HepG2 (cell line): ENCODE measurements at regions not wholly inside any gene's neighbourhood (a gene's known extent, or its start where the extent isn't known, plus 50 kb on each side); places are given as distances from the start of the nearest gene placed in this dataset.

Experiments used
- ATAC-seq: fragments of 200-7000 bp; cut with Tn5 transposase; 3 replicates; pipeline ENCODE4 v1.9.1; 2020; ENCODE audit warnings: mild to moderate bottlenecking, moderate library complexity
- BruUV-seq: library from RNA; stranded (reverse); fragments of 400-500 nt; replicated peaks from 2 replicates; lab custom pipeline; 2021; lab: Mats Ljungman, UMichigan
- CTCF ChIA-PET: fragments of 300-600 bp; formaldehyde crosslinking; extraction: SDS; loops from one replicate; lab custom pipeline; 2021; ENCODE audit warnings: low total read pairs, inconsistent platforms, low intra/inter-chr PET ratio; lab: Yijun Ruan, JAX
- POLR2A ChIA-PET: fragments of 350-600 bp; sonication (Branson Sonifier 250); formaldehyde crosslinking; loops from one replicate; lab custom pipeline; 2020; ENCODE audit warnings: antibody characterized with exemption, inconsistent platforms; lab: Yijun Ruan, JAX
- DNase-seq: peaks from one replicate; pipeline ENCODE4 v3.0.0-alpha.2; 2015; ENCODE audit warnings: low spot score
- FAIRE-seq: peaks from 3 replicates; lab custom pipeline; 2011; peaks lifted over from hg19 to GRCh38; lab: Jason Lieb, UNC
- H2AFZ ChIP-seq: one replicate; pipeline ENCODE4 v1.6.1; 2011; ENCODE audit warnings: low read length, inconsistent platforms
- H3K27ac ChIP-seq: fragments of 300-600 bp; 3 replicates; pipeline ENCODE4 v1.8.0; 2011; ENCODE audit warnings: mixed run types, mild to moderate bottlenecking, mixed read lengths, low read length, inconsistent platforms; ENCODE audit not compliant: insufficient read depth; ENCODE audit errors: extremely low read length
- H3K27me3 ChIP-seq, 2 experiments: fragments of 200-600 bp in 1 of 2; 2 replicates in 1 of 2; 3 replicates in 1 of 2; pipeline versions ENCODE4 v1.6.0 to v1.8.0; 2011; ENCODE audit warnings: low read length in 2 of 2, mild to moderate bottlenecking in 2 of 2, moderate library complexity in 2 of 2, inconsistent platforms in 1 of 2; ENCODE audit not compliant: insufficient read depth in 2 of 2, control insufficient read depth in 1 of 2
- H3K36me3 ChIP-seq, 2 experiments: fragments of 200-600 bp in 1 of 2; replicated peaks in 1 of 2; 2 replicates in 1 of 2; 3 replicates in 1 of 2; pipeline versions ENCODE4 v1.5.1 to v1.8.0; 2011; ENCODE audit warnings: low read length in 2 of 2, inconsistent platforms in 1 of 2; ENCODE audit not compliant: insufficient read depth in 2 of 2, control insufficient read depth in 1 of 2
- H3K4me1 ChIP-seq: 2 replicates; pipeline ENCODE4 v1.5.1; 2012; ENCODE audit warnings: low read length, inconsistent platforms; ENCODE audit not compliant: insufficient read depth
- H3K4me2 ChIP-seq: 2 replicates; pipeline ENCODE4 v1.6.0; 2011; ENCODE audit warnings: low read depth, low read length, inconsistent platforms
- H3K4me3 ChIP-seq, 3 experiments: fragments of 200-600 bp in 1 of 3; sonication (generic), shearing (Covaris generic) in 1 of 3; replicated peaks in 1 of 3; 2 replicates each; pipeline ENCODE4 v1.5.1; 2011 to 2016; ENCODE audit warnings: low read length in 3 of 3, inconsistent platforms in 2 of 3, low read depth in 2 of 3, mild to moderate bottlenecking in 2 of 3, control low read depth in 1 of 3, mixed read lengths in 1 of 3; ENCODE audit not compliant: insufficient read depth in 1 of 3
- H3K79me2 ChIP-seq: one replicate; pipeline ENCODE4 v1.6.1; 2011; ENCODE audit warnings: low read length, inconsistent platforms; ENCODE audit not compliant: insufficient read depth
- H3K9ac ChIP-seq: 2 replicates; pipeline ENCODE4 v1.6.0; 2011; ENCODE audit warnings: mild to moderate bottlenecking, low read depth, low read length, inconsistent platforms; ENCODE audit not compliant: insufficient read depth
- H3K9me3 ChIP-seq: 2 replicates; pipeline ENCODE4 v1.5.1; 2012; ENCODE audit warnings: mild to moderate bottlenecking, low read length
- H4K20me1 ChIP-seq: 2 replicates; pipeline ENCODE4 v1.6.0; 2011; ENCODE audit warnings: inconsistent platforms, mild to moderate bottlenecking, low read length, moderate library complexity; ENCODE audit not compliant: insufficient read depth
- FOSL2 ChIP-seq: sonication (generic); formaldehyde crosslinking; IDR thresholded peaks from 2 replicates; pipeline ENCODE4 v1.4.0; 2020; ENCODE audit warnings: missing genetic modification reagents
- HMG20B ChIP-seq: conservative IDR thresholded peaks from 2 replicates; pipeline ENCODE4 v1.6.1; 2016; ENCODE audit warnings: missing genetic modification reagents, missing compliant biosample characterization
- ZMYM3 ChIP-seq: sonication (generic); formaldehyde crosslinking; IDR thresholded peaks from 2 replicates; pipeline ENCODE4 v1.5.1; 2020; ENCODE audit warnings: mild to moderate bottlenecking, missing genetic modification reagents
- ZNF230 ChIP-seq: sonication (generic); formaldehyde crosslinking; IDR thresholded peaks from 2 replicates; pipeline ENCODE4 v1.4.0; 2020; ENCODE audit warnings: mild to moderate bottlenecking, missing genetic modification reagents
- ZNF720 ChIP-seq: sonication (generic); formaldehyde crosslinking; IDR thresholded peaks from 2 replicates; pipeline ENCODE4 v1.4.0; 2020; ENCODE audit warnings: missing genetic modification reagents
- WGBS: methylation state at CpG from one replicate; pipeline ENCODE4 v1.1.6; 2017; ENCODE audit warnings: low lambda C conversion rate; 5-methylcytosine and 5-hydroxymethylcytosine counted together
- in situ Hi-C: cut with HindIII; loops from 2 replicates; pipeline ENCODE4 v1.10.0; 2017; ENCODE audit warnings: low pct_unique_long_range_greater_than_20kb; ENCODE audit not compliant: extremely low pct_ligation_motif_present
- intact Hi-C: fragments of 100-400 bp; cut with micrococcal nuclease; formaldehyde crosslinking; loops from one replicate; pipeline ENCODE4 v1.10.0; 2022; ENCODE audit not compliant: unreplicated experiment
- TF ChIP-seq, protein P1 (sequence below): sonication (generic); formaldehyde crosslinking; IDR thresholded peaks from 2 replicates; pipeline ENCODE4 v1.8.0; 2022; ENCODE audit warnings: missing genetic modification reagents, low read depth, mild to moderate bottlenecking, borderline replicate concordance
- TF ChIP-seq, protein P2 (sequence below): sonication (generic); formaldehyde crosslinking; IDR thresholded peaks from 2 replicates; pipeline ENCODE4 v1.4.0; 2020; ENCODE audit warnings: missing genetic modification reagents, mild to moderate bottlenecking, borderline replicate concordance
- TF ChIP-seq, protein P3 (sequence below): IDR thresholded peaks from 2 replicates; pipeline ENCODE4 v1.6.1; 2012; ENCODE audit warnings: inconsistent platforms
- TF ChIP-seq, protein P4 (sequence below): sonication (generic); formaldehyde crosslinking; IDR thresholded peaks from 2 replicates; pipeline ENCODE4 v1.4.0; 2020; ENCODE audit warnings: missing genetic modification reagents
- TF ChIP-seq, protein P5 (sequence below): sonication (generic); formaldehyde crosslinking; IDR thresholded peaks from 2 replicates; pipeline ENCODE4 v1.4.0; 2020; ENCODE audit warnings: missing genetic modification reagents, borderline replicate concordance

DNA sequence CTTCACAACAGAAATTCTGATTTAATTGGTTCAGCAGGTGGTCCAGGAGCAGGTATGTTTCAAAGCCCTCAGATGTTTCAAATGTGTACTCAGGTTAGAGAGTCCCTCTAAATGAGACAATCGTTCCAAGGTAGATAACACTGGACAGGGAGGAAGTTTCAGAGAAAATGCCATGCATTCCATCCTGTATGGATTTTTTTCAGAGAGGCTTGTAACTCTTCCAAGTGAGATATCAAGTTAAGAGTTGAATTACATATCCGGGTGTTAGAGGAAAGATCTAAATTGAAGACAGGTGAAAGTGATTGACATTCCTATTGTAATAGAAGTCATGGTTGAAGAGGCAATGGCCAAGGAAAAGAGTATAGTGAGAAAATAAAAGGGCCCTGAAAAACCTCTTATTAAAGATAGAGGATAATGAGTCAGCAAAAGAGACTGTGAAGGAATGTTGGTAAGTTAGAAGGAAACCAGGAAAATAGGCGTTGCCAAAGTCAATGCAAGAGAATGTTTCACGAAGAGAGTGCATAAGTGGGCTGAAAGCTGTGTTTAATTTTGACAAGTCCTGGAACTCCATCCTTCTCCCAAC is 105.8 kb downstream of the BMP4 start:
- Histone ChIP-seq H3K4me3 (peak overlapping the region in 2 of 3 experiments; percentile 14 to 52; a peak in 2 of 6 replicates), H3K4me1 (peaks cover 82% of the 10 kb centered on the region), H4K20me1 (no peaks in the 10 kb centered on the region), H3K27me3 (no peaks in the 10 kb centered on the region), H3K9me3 (no peaks in the 10 kb centered on the region), H3K9ac (peak overlapping the region; percentile 67), H2AFZ (no peak overlapping the region), H3K27ac (peak overlapping the region; percentile 85), H3K4me2 (peak overlapping the region; percentile 65), H3K79me2 (peaks cover 2% of the 10 kb centered on the region), H3K36me3 (no peaks in the 10 kb centered on the region)
- ATAC-seq (peak; percentile 87), DNase-seq (peak; percentile 91), FAIRE-seq (peak; percentile 75)
- no TSS peak for BruUV-seq
- ChIA-PET CTCF (no interaction called here), POLR2A (interaction anchor here (0.8 to 2.2 kb wide), 6 partner anchors 8 to 238 kb away, joined by 3 to 7 read pairs (median 3); no protein-coding TSS in a partner anchor)
- in situ Hi-C loops (no loop called here), intact Hi-C loops (no loop called here)
- under 1% methylated on average over 4 of the region's 4 CpGs for WGBS
- TF ChIP-seq, protein P1, sequence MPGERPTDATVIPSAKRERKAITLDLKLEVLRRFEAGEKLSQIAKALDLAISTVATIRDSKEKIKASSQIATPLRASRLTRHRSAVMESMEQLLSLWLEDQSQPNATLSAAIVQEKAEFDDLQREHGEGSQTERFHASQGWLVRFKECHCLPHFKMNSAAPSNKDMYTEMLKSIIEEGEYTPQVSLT: no peak
- TF ChIP-seq, protein P2, sequence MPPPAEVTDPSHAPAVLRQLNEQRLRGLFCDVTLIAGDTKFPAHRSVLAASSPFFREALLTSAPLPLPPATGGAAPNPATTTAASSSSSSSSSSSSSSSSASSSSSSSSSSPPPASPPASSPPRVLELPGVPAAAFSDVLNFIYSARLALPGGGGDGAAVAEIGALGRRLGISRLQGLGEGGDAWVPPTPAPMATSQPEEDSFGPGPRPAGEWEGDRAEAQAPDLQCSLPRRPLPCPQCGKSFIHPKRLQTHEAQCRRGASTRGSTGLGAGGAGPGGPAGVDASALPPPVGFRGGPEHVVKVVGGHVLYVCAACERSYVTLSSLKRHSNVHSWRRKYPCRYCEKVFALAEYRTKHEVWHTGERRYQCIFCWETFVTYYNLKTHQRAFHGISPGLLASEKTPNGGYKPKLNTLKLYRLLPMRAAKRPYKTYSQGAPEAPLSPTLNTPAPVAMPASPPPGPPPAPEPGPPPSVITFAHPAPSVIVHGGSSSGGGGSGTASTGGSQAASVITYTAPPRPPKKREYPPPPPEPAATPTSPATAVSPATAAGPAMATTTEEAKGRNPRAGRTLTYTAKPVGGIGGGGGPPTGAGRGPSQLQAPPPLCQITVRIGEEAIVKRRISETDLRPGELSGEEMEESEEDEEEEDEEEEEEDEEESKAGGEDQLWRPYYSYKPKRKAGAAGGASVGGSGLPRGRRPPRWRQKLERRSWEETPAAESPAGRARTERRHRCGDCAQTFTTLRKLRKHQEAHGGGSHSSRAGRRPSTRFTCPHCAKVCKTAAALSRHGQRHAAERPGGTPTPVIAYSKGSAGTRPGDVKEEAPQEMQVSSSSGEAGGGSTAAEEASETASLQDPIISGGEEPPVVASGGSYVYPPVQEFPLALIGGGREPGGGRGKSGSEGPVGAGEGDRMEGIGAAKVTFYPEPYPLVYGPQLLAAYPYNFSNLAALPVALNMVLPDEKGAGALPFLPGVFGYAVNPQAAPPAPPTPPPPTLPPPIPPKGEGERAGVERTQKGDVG: no peak
- TF ChIP-seq ZNF230: no peak
- TF ChIP-seq ZNF720: no peak
- TF ChIP-seq, protein P3, sequence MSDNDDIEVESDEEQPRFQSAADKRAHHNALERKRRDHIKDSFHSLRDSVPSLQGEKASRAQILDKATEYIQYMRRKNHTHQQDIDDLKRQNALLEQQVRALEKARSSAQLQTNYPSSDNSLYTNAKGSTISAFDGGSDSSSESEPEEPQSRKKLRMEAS: 0 out of 2 replicates have a peak, but pooled peaks have one; percentile 23
- TF ChIP-seq HMG20B (CRISPR knock-in tag): 0 out of 2 replicates have a peak, but pooled peaks have one; percentile 32
- TF ChIP-seq, protein P4, sequence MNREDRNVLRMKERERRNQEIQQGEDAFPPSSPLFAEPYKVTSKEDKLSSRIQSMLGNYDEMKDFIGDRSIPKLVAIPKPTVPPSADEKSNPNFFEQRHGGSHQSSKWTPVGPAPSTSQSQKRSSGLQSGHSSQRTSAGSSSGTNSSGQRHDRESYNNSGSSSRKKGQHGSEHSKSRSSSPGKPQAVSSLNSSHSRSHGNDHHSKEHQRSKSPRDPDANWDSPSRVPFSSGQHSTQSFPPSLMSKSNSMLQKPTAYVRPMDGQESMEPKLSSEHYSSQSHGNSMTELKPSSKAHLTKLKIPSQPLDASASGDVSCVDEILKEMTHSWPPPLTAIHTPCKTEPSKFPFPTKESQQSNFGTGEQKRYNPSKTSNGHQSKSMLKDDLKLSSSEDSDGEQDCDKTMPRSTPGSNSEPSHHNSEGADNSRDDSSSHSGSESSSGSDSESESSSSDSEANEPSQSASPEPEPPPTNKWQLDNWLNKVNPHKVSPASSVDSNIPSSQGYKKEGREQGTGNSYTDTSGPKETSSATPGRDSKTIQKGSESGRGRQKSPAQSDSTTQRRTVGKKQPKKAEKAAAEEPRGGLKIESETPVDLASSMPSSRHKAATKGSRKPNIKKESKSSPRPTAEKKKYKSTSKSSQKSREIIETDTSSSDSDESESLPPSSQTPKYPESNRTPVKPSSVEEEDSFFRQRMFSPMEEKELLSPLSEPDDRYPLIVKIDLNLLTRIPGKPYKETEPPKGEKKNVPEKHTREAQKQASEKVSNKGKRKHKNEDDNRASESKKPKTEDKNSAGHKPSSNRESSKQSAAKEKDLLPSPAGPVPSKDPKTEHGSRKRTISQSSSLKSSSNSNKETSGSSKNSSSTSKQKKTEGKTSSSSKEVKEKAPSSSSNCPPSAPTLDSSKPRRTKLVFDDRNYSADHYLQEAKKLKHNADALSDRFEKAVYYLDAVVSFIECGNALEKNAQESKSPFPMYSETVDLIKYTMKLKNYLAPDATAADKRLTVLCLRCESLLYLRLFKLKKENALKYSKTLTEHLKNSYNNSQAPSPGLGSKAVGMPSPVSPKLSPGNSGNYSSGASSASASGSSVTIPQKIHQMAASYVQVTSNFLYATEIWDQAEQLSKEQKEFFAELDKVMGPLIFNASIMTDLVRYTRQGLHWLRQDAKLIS (CRISPR knock-in tag): no peak
- TF ChIP-seq, protein P5, sequence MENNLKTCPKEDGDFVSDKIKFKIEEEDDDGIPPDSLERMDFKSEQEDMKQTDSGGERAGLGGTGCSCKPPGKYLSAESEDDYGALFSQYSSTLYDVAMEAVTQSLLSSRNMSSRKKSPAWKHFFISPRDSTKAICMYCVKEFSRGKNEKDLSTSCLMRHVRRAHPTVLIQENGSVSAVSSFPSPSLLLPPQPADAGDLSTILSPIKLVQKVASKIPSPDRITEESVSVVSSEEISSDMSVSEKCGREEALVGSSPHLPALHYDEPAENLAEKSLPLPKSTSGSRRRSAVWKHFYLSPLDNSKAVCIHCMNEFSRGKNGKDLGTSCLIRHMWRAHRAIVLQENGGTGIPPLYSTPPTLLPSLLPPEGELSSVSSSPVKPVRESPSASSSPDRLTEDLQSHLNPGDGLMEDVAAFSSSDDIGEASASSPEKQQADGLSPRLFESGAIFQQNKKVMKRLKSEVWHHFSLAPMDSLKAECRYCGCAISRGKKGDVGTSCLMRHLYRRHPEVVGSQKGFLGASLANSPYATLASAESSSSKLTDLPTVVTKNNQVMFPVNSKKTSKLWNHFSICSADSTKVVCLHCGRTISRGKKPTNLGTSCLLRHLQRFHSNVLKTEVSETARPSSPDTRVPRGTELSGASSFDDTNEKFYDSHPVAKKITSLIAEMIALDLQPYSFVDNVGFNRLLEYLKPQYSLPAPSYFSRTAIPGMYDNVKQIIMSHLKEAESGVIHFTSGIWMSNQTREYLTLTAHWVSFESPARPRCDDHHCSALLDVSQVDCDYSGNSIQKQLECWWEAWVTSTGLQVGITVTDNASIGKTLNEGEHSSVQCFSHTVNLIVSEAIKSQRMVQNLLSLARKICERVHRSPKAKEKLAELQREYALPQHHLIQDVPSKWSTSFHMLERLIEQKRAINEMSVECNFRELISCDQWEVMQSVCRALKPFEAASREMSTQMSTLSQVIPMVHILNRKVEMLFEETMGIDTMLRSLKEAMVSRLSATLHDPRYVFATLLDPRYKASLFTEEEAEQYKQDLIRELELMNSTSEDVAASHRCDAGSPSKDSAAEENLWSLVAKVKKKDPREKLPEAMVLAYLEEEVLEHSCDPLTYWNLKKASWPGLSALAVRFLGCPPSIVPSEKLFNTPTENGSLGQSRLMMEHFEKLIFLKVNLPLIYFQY (CRISPR knock-in tag): no peak
- no peak for TF ChIP-seq ZMYM3 (CRISPR knock-in tag)
- peak; percentile 34; the same call in 1 of the 2 replicates for TF ChIP-seq FOSL2
